ENCODE measurements at regions not wholly inside any gene's neighbourhood (a gene's known extent, or its start where the extent isn't known, plus 50 kb on each side); places are given as distances from the start of the nearest gene placed in this dataset.

- no peak overlapping the region for H3K4me3 Mint-ChIP-seq
- DNase-seq (ENCODE audit: low read depth, low spot score): no peak
- no peaks in the 10 kb centered on the region for H3K9me3 Mint-ChIP-seq
- no peaks in the 10 kb centered on the region for H3K4me1 Mint-ChIP-seq
- no peak overlapping the region for H3K27ac Mint-ChIP-seq (ENCODE audit: unreplicated experiment)
- no peaks in the 10 kb centered on the region for H3K36me3 Mint-ChIP-seq (ENCODE audit: low read depth)
- TF ChIP-seq CTCF (conservative IDR thresholded peaks at IDR 0.05): no peak
- H3K27me3 Mint-ChIP-seq (ENCODE audit: low read depth): no peaks in the 10 kb centered on the region
Observed at GRCh38 chr3:17830788-17831187, 88.4 kb upstream of the TBC1D5 start.

DNA sequence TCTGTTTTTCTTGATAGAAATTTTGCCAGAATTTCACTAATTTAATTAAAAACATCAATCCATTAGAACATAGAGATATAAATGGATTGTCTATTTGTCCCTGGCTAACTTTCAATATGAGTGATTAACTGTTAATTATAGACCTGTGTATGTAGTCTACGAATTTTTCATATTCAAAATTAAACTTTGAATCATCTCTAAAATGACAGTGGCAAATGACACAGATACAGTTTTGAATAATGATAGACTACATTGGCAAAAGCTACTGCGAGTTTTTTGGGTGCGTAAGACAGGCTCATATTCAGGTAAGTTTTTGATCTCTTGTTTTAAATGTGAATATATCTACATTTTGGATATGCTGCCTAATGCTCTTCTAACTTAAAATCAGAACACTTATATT is 86.0 kb upstream of the TBC1D5 start:
- DNase-seq (ENCODE audit: low read depth, low spot score): no peak
- no peaks in the 10 kb centered on the region for H3K9me3 Mint-ChIP-seq
- H3K27me3 Mint-ChIP-seq (ENCODE audit: low read depth): no peaks in the 10 kb centered on the region
- no peak for TF ChIP-seq CTCF (conservative IDR thresholded peaks at IDR 0.05)
- H3K27ac Mint-ChIP-seq (ENCODE audit: unreplicated experiment): no peak overlapping the region
- H3K4me3 Mint-ChIP-seq: no peak overlapping the region
- H3K4me1 Mint-ChIP-seq: no peaks in the 10 kb centered on the region
- no peaks in the 10 kb centered on the region for H3K36me3 Mint-ChIP-seq (ENCODE audit: low read depth)

DNA sequence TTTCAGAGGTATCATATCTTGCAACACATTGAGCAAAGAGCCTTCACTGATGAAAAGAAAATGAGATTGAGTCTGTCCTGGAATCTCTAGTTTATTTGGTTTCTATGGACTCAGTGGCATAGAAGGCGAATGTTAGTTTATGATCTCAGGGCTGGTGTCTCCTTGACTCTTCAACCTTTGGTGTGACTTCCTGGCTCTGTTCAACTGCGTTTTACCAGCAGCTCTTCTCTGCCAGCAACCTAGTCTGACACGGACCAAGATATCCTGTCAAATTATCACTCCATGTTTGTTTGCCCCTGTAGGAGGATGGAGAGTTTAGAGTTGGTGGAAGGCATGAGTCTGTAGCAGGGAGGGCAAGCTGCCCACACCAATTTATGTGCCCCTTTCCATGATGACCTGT is 82.9 kb upstream of the TBC1D5 start:
- Mint-ChIP-seq H3K27me3 (ENCODE audit: low read depth) (no peaks in the 10 kb centered on the region), H3K9me3 (no peaks in the 10 kb centered on the region), H3K27ac (ENCODE audit: unreplicated experiment) (no peak overlapping the region), H3K36me3 (ENCODE audit: low read depth) (no peaks in the 10 kb centered on the region), H3K4me1 (no peaks in the 10 kb centered on the region), H3K4me3 (no peak overlapping the region)
- TF ChIP-seq CTCF (conservative IDR thresholded peaks at IDR 0.05): no peak
- no peak for DNase-seq (ENCODE audit: low read depth, low spot score)

DNA sequence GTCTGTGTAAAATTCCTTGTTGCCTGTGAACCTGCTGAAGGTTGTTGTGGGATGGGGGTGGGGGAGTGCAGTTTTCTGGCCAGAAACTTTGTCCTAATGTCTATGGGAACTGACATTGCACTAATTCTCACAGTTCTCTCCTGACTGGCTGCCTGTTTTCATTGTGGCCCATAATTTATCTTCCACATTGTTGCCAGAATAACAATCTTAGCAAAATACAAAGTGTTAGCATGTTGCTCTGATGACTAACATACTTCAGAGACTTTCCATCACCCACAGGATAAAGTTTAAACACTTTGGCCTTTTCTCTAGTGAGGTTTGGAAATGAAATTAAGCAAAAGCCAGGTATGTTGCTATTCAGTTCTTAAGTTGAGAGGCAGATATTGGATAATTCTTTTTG is 81.4 kb upstream of the TBC1D5 start:
- no peak for TF ChIP-seq CTCF (conservative IDR thresholded peaks at IDR 0.05)
- no peak for DNase-seq (ENCODE audit: low read depth, low spot score)
- Mint-ChIP-seq H3K4me1 (no peaks in the 10 kb centered on the region), H3K27ac (ENCODE audit: unreplicated experiment) (no peak overlapping the region), H3K4me3 (no peak overlapping the region), H3K36me3 (ENCODE audit: low read depth) (no peaks in the 10 kb centered on the region), H3K9me3 (no peaks in the 10 kb centered on the region), H3K27me3 (ENCODE audit: low read depth) (no peaks in the 10 kb centered on the region)

DNA sequence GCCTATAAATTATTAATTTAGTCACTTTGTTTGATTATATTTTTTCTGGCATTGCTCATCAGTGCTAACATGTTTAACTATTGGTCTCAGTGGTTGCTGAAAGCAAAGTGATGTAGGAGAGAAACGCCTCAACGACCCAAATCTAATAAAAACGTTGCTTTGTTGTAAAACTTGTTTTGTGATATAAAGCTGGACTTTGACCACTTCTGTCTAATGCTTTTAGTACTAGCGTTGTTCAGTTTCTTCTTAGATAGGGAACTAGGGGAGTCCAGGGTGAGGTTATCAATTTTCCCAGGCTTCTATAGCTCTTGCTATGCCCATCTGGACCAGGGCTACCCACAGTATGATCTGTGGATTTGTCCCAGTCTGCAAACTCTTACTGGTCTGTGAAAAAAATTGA is 80.6 kb upstream of the TBC1D5 start:
- Mint-ChIP-seq H3K4me1 (no peaks in the 10 kb centered on the region), H3K4me3 (no peak overlapping the region), H3K9me3 (no peaks in the 10 kb centered on the region), H3K27ac (ENCODE audit: unreplicated experiment) (no peak overlapping the region), H3K36me3 (ENCODE audit: low read depth) (no peaks in the 10 kb centered on the region), H3K27me3 (ENCODE audit: low read depth) (no peaks in the 10 kb centered on the region)
- no peak for DNase-seq (ENCODE audit: low read depth, low spot score)
- no peak for TF ChIP-seq CTCF (conservative IDR thresholded peaks at IDR 0.05)

- Mint-ChIP-seq H3K27ac (ENCODE audit: unreplicated experiment) (no peak overlapping the region), H3K27me3 (ENCODE audit: low read depth) (no peaks in the 10 kb centered on the region), H3K4me3 (no peak overlapping the region), H3K9me3 (no peaks in the 10 kb centered on the region), H3K4me1 (no peaks in the 10 kb centered on the region), H3K36me3 (ENCODE audit: low read depth) (no peaks in the 10 kb centered on the region)
- no peak for TF ChIP-seq CTCF (conservative IDR thresholded peaks at IDR 0.05)
- DNase-seq (ENCODE audit: low read depth, low spot score): no peak
Observed at GRCh38 chr3:17820704-17821103, 78.3 kb upstream of the TBC1D5 start.
